GM12891 (cell line): ENCODE measurements at regions not wholly inside any gene's neighbourhood (a gene's known extent, or its start where the extent isn't known, plus 50 kb on each side); places are given as distances from the start of the nearest gene placed in this dataset.
"Not testable (repeated sequence)": the region's sequence is repeated elsewhere in the genome, so short reads cannot be mapped to it uniquely, and the experiment has no call there.

Experiments used
- DNase-seq: peaks from one replicate; pipeline ENCODE4 v3.0.0; 2011; ENCODE audit warnings: low spot score; ENCODE audit not compliant: insufficient read length
- FAIRE-seq: peaks from 2 replicates; lab custom pipeline; 2011; peaks lifted over from hg19 to GRCh38; lab: Jason Lieb, UNC
- PAX5 ChIP-seq: IDR thresholded peaks from 2 replicates; pipeline ENCODE4 v1.6.1; 2011; ENCODE audit warnings: low read length, moderate library complexity, mild to moderate bottlenecking; ENCODE audit not compliant: insufficient read depth, severe bottlenecking
- POLR2A ChIP-seq: IDR thresholded peaks from 2 replicates; pipeline ENCODE4 v1.6.1; 2011; ENCODE audit warnings: low read depth, low read length, control low read depth
- POLR2AphosphoS5 ChIP-seq: IDR thresholded peaks from 2 replicates; pipeline ENCODE4 v1.6.1; 2011; ENCODE audit warnings: low read depth, low read length, control low read depth
- POU2F2 ChIP-seq: IDR thresholded peaks from 2 replicates; pipeline ENCODE4 v1.6.1; 2011; ENCODE audit warnings: low read depth, mild to moderate bottlenecking, control low read depth, low read length, moderate library complexity
- SPI1 ChIP-seq: IDR thresholded peaks from 2 replicates; pipeline ENCODE4 v1.6.1; 2011; ENCODE audit warnings: low read depth, low read length, control low read depth
- TAF1 ChIP-seq: IDR thresholded peaks from 2 replicates; pipeline ENCODE4 v1.6.1; 2011; ENCODE audit warnings: low read depth, low read length, control low read depth

GRCh38 chr1:173257805-173258204, 50.7 kb upstream of the TNFSF4 start:
- DNase-seq (no peak), FAIRE-seq (no peak)
- TF ChIP-seq POU2F2 = no peak
- no peak for TF ChIP-seq POLR2AphosphoS5
- no peak for TF ChIP-seq PAX5
- no peak for TF ChIP-seq SPI1
- TF ChIP-seq TAF1 = no peak
- no peak for TF ChIP-seq POLR2A

GRCh38 chr1:173258479-173259264, 51.5 kb upstream of the TNFSF4 start:
- DNase-seq (no peak), FAIRE-seq (no peak)
- TF ChIP-seq PAX5 (no peak), SPI1 (no peak), POLR2AphosphoS5 (no peak), POU2F2 (no peak), POLR2A (no peak), TAF1 (no peak)

- FAIRE-seq = not testable (repeated sequence)
Observed at GRCh38 chr1:173260329-173260728, 53.2 kb upstream of the TNFSF4 start.

GRCh38 chr1:173266841-173267240, 59.7 kb upstream of the TNFSF4 start:
- TF ChIP-seq POLR2AphosphoS5 = no peak
- TF ChIP-seq SPI1 = no peak
- DNase-seq = no peak
- FAIRE-seq = no peak

More at GRCh38 chr1:173260329-173260728, 53.2 kb upstream of the TNFSF4 start:
- DNase-seq = not testable (repeated sequence)

GRCh38 chr1:173267453-173267945, 60.4 kb upstream of the TNFSF4 start:
- TF ChIP-seq POU2F2 = no peak
- TF ChIP-seq POLR2A = no peak
- no peak for TF ChIP-seq PAX5
- TF ChIP-seq POLR2AphosphoS5 = no peak
- no peak for TF ChIP-seq SPI1
- DNase-seq (no peak), FAIRE-seq (no peak)

GRCh38 chr1:173268261-173268660, 61.1 kb upstream of the TNFSF4 start:
- no peak for FAIRE-seq
- DNase-seq = no peak
- TF ChIP-seq TAF1 (no peak), POU2F2 (no peak), POLR2AphosphoS5 (no peak), PAX5 (no peak), POLR2A (no peak), SPI1 (no peak)

GRCh38 chr1:173268786-173269277, 61.7 kb upstream of the TNFSF4 start:
- TF ChIP-seq TAF1 = no peak
- TF ChIP-seq SPI1 = no peak
- TF ChIP-seq POU2F2 = no peak
- no peak for TF ChIP-seq PAX5
- no peak for TF ChIP-seq POLR2AphosphoS5
- no peak for TF ChIP-seq POLR2A
- no peak for DNase-seq
- FAIRE-seq = peak; percentile 61

GRCh38 chr1:173269490-173270230, 62.5 kb upstream of the TNFSF4 start:
- no peak for FAIRE-seq
- TF ChIP-seq POU2F2 = no peak
- TF ChIP-seq POLR2AphosphoS5 = no peak
- TF ChIP-seq POLR2A = no peak
- no peak for TF ChIP-seq SPI1
- TF ChIP-seq PAX5 = no peak
- no peak for TF ChIP-seq TAF1
- no peak for DNase-seq

- FAIRE-seq (no peak), DNase-seq (no peak)
Observed at GRCh38 chr1:173270243-173270642, 63.1 kb upstream of the TNFSF4 start.

GRCh38 chr1:173271021-173271420, 63.9 kb upstream of the TNFSF4 start:
- not testable (repeated sequence) for DNase-seq, FAIRE-seq

More at GRCh38 chr1:173270243-173270642, 63.1 kb upstream of the TNFSF4 start:
- TF ChIP-seq PAX5 (no peak), TAF1 (no peak), POLR2AphosphoS5 (no peak), SPI1 (no peak), POU2F2 (no peak), POLR2A (no peak)
